ENCODE measurements at regions not wholly inside any gene's neighbourhood (a gene's known extent, or its start where the extent isn't known, plus 50 kb on each side); places are given as distances from the start of the nearest gene placed in this dataset.

- Histone ChIP-seq H3K36me3 (no peaks in the 10 kb centered on the region), H3K27me3 (no peaks in the 10 kb centered on the region), H3K4me1 (peaks cover 31% of the 10 kb centered on the region), H3K4me3 (no peak overlapping the region), H3K27ac (peak overlapping the region; percentile 74), H3K9me3 (no peaks in the 10 kb centered on the region)
- TF ChIP-seq POLR2AphosphoS5 (IDR thresholded peaks at IDR 0.05; ENCODE audit: insufficient read depth in 1 of 2, low read depth in 1 of 2): no peak
- TF ChIP-seq POLR2A (IDR thresholded peaks at IDR 0.05): no peak
- no peak for TF ChIP-seq CTCF (IDR thresholded peaks at IDR 0.05)
- DNase-seq (ENCODE audit: extremely low spot score in 2 of 2): no peak
- intact Hi-C loops (cut with DNase I): no loop called here
Measured at GRCh38 chr6:132131351-132131750, 180.2 kb upstream of the CCN2 start.

GRCh38 chr6:132130626-132131298, 179.6 kb upstream of the CCN2 start:
- Histone ChIP-seq H3K27ac (peak overlapping the region; percentile 74), H3K36me3 (no peaks in the 10 kb centered on the region), H3K4me1 (peaks cover 31% of the 10 kb centered on the region), H3K27me3 (no peaks in the 10 kb centered on the region), H3K9me3 (no peaks in the 10 kb centered on the region), H3K4me3 (no peak overlapping the region)
- TF ChIP-seq POLR2A (IDR thresholded peaks at IDR 0.05) (no peak), POLR2AphosphoS5 (IDR thresholded peaks at IDR 0.05; ENCODE audit: insufficient read depth in 1 of 2, low read depth in 1 of 2) (no peak), CTCF (IDR thresholded peaks at IDR 0.05) (no peak)
- no peak for DNase-seq (ENCODE audit: extremely low spot score in 2 of 2)
- intact Hi-C loops (cut with DNase I): no loop called here

GRCh38 chr6:132128424-132128823, 177.3 kb upstream of the CCN2 start:
- H3K27me3 ChIP-seq: no peaks in the 10 kb centered on the region
- peaks cover 28% of the 10 kb centered on the region for H3K4me1 ChIP-seq
- H3K4me3 ChIP-seq: no peak overlapping the region
- intact Hi-C loops (cut with DNase I): no loop called here
- no peak for DNase-seq (ENCODE audit: extremely low spot score in 2 of 2)
- no peak overlapping the region for H3K27ac ChIP-seq
- no peak for TF ChIP-seq POLR2AphosphoS5 (IDR thresholded peaks at IDR 0.05; ENCODE audit: insufficient read depth in 1 of 2, low read depth in 1 of 2)
- no peaks in the 10 kb centered on the region for H3K9me3 ChIP-seq
- no peaks in the 10 kb centered on the region for H3K36me3 ChIP-seq

- intact Hi-C loops (cut with DNase I): no loop called here
- H3K27me3 ChIP-seq: no peaks in the 10 kb centered on the region
- no peaks in the 10 kb centered on the region for H3K36me3 ChIP-seq
- no peak overlapping the region for H3K4me3 ChIP-seq
- H3K9me3 ChIP-seq: no peaks in the 10 kb centered on the region
- peaks cover 5% of the 10 kb centered on the region for H3K4me1 ChIP-seq
- TF ChIP-seq CTCF (IDR thresholded peaks at IDR 0.05) (no peak), POLR2A (IDR thresholded peaks at IDR 0.05) (no peak), POLR2AphosphoS5 (IDR thresholded peaks at IDR 0.05; ENCODE audit: insufficient read depth in 1 of 2, low read depth in 1 of 2) (no peak)
- DNase-seq (ENCODE audit: extremely low spot score in 2 of 2): no peak
- no peak overlapping the region for H3K27ac ChIP-seq
Measured at GRCh38 chr6:132126150-132126549, 175.0 kb upstream of the CCN2 start.

GRCh38 chr6:132122871-132123270, 171.7 kb upstream of the CCN2 start:
- no peaks in the 10 kb centered on the region for H3K4me1 ChIP-seq
- no peaks in the 10 kb centered on the region for H3K36me3 ChIP-seq
- H3K9me3 ChIP-seq: no peaks in the 10 kb centered on the region
- intact Hi-C loops (cut with DNase I): no loop called here
- no peak overlapping the region for H3K4me3 ChIP-seq
- no peak overlapping the region for H3K27ac ChIP-seq
- no peak for TF ChIP-seq POLR2A (IDR thresholded peaks at IDR 0.05)
- no peak for TF ChIP-seq CTCF (IDR thresholded peaks at IDR 0.05)
- TF ChIP-seq POLR2AphosphoS5 (IDR thresholded peaks at IDR 0.05; ENCODE audit: insufficient read depth in 1 of 2, low read depth in 1 of 2): no peak
- no peaks in the 10 kb centered on the region for H3K27me3 ChIP-seq
- no peak for DNase-seq (ENCODE audit: extremely low spot score in 2 of 2)

Measured in vagina (tissue), 2 donors.